SK-N-MC (cell line): ENCODE measurements at regions not wholly inside any gene's neighbourhood (a gene's known extent, or its start where the extent isn't known, plus 50 kb on each side); places are given as distances from the start of the nearest gene placed in this dataset.

Experiments
- DNase-seq: peaks from one replicate; pipeline ENCODE4 v3.0.0-alpha.2; 2011; ENCODE audit warnings: low read depth, low spot score
- H3K27ac ChIP-seq: fragments of 200-600 bp; sonication (generic); 2 replicates; pipeline ENCODE4 v1.5.1; 2016; ENCODE audit warnings: mixed run types
- H3K36me3 ChIP-seq: fragments of 200-600 bp; sonication (generic); 2 replicates; pipeline ENCODE4 v1.6.1; 2017; ENCODE audit warnings: antibody characterized with exemption, low read length, mixed read lengths; ENCODE audit not compliant: insufficient read depth
- H3K4me3 ChIP-seq: fragments of 200-600 bp; sonication (generic); 2 replicates; pipeline ENCODE4 v1.5.1; 2016
- H3K9ac ChIP-seq: fragments of 200-600 bp; sonication (generic); 2 replicates; pipeline ENCODE4 v1.8.0; 2017; ENCODE audit warnings: mixed run types, mixed read lengths; ENCODE audit not compliant: insufficient read length
- H3K9me3 ChIP-seq: fragments of 200-600 bp; sonication (generic); 2 replicates; pipeline ENCODE4 v1.6.1; 2017; ENCODE audit warnings: low read depth, mild to moderate bottlenecking, antibody characterized with exemption, low read length, moderate library complexity, mixed read lengths
- EZH2 ChIP-seq: fragments of 200-600 bp; sonication (generic); IDR thresholded peaks from one replicate; pipeline ENCODE4 v1.6.1; 2017; ENCODE audit warnings: antibody characterized with exemption
- FOXP2 ChIP-seq: optimal IDR thresholded peaks from 2 replicates; pipeline ENCODE3; 2011; ENCODE audit warnings: mild to moderate bottlenecking, moderate library complexity; ENCODE audit not compliant: insufficient read depth; ENCODE audit errors: extremely low read length, control extremely low read depth
- POLR2AphosphoS5 ChIP-seq: IDR thresholded peaks from 2 replicates; pipeline ENCODE4 v1.6.1; 2012; ENCODE audit warnings: mild to moderate bottlenecking, low read depth, low read length, borderline replicate concordance

- Histone ChIP-seq H3K9ac (no peak overlapping the region), H3K9me3 (no peaks in the 10 kb centered on the region), H3K27ac (no peak overlapping the region), H3K4me3 (no peak overlapping the region), H3K36me3 (no peaks in the 10 kb centered on the region)
- DNase-seq = no peak
- TF ChIP-seq POLR2AphosphoS5 (no peak), EZH2 (no peak)
Observed at GRCh38 chr20:16678779-16679178, 51.0 kb upstream of the SNRPB2 start.

GRCh38 chr20:16676891-16677290 lies 52.9 kb upstream of the SNRPB2 start:
- no peak overlapping the region for H3K27ac ChIP-seq
- no peak overlapping the region for H3K4me3 ChIP-seq
- no peaks in the 10 kb centered on the region for H3K9me3 ChIP-seq
- H3K36me3 ChIP-seq = no peaks in the 10 kb centered on the region
- DNase-seq = no peak
- no peak overlapping the region for H3K9ac ChIP-seq
- TF ChIP-seq EZH2 (no peak), FOXP2 (no peak), POLR2AphosphoS5 (no peak)

- Histone ChIP-seq H3K9me3 (no peaks in the 10 kb centered on the region), H3K36me3 (no peaks in the 10 kb centered on the region), H3K9ac (no peak overlapping the region), H3K27ac (no peak overlapping the region), H3K4me3 (no peak overlapping the region)
- no peak for TF ChIP-seq EZH2
- no peak for DNase-seq
Observed at GRCh38 chr20:16675001-16675564, 54.7 kb upstream of the SNRPB2 start.

- TF ChIP-seq FOXP2 (no peak), EZH2 (no peak), POLR2AphosphoS5 (no peak)
- Histone ChIP-seq H3K4me3 (no peak overlapping the region), H3K9me3 (no peaks in the 10 kb centered on the region), H3K9ac (no peak overlapping the region), H3K36me3 (no peaks in the 10 kb centered on the region), H3K27ac (no peak overlapping the region)
- no peak for DNase-seq
Observed at GRCh38 chr20:16674243-16674642, 55.6 kb upstream of the SNRPB2 start.

GRCh38 chr20:16672299-16672698 lies 57.5 kb upstream of the SNRPB2 start:
- no peak overlapping the region for H3K9ac ChIP-seq
- no peak for DNase-seq
- H3K27ac ChIP-seq = no peak overlapping the region

GRCh38 chr20:16671753-16672152 lies 58.1 kb upstream of the SNRPB2 start:
- DNase-seq = no peak
- Histone ChIP-seq H3K9me3 (no peaks in the 10 kb centered on the region), H3K36me3 (no peaks in the 10 kb centered on the region), H3K4me3 (no peak overlapping the region), H3K9ac (no peak overlapping the region), H3K27ac (no peak overlapping the region)
- TF ChIP-seq EZH2 (no peak), FOXP2 (no peak), POLR2AphosphoS5 (no peak)

More at GRCh38 chr20:16672299-16672698, 57.5 kb upstream of the SNRPB2 start:
- Histone ChIP-seq H3K36me3 (no peaks in the 10 kb centered on the region), H3K4me3 (no peak overlapping the region), H3K9me3 (no peaks in the 10 kb centered on the region)
- TF ChIP-seq EZH2 (no peak), POLR2AphosphoS5 (no peak), FOXP2 (no peak)

GRCh38 chr20:16666272-16666671 lies 63.6 kb upstream of the SNRPB2 start:
- DNase-seq = no peak
- no peaks in the 10 kb centered on the region for H3K9me3 ChIP-seq
- H3K27ac ChIP-seq = no peak overlapping the region
- no peak for TF ChIP-seq FOXP2
- TF ChIP-seq EZH2 = no peak
- no peak for TF ChIP-seq POLR2AphosphoS5
- H3K9ac ChIP-seq = no peak overlapping the region
- H3K36me3 ChIP-seq = no peaks in the 10 kb centered on the region
- H3K4me3 ChIP-seq = no peak overlapping the region

GRCh38 chr20:16664020-16664419 lies 65.8 kb upstream of the SNRPB2 start:
- TF ChIP-seq POLR2AphosphoS5 = no peak
- no peak for TF ChIP-seq EZH2
- no peak for TF ChIP-seq FOXP2
- H3K4me3 ChIP-seq = no peak overlapping the region
- no peaks in the 10 kb centered on the region for H3K36me3 ChIP-seq
- H3K9me3 ChIP-seq = no peaks in the 10 kb centered on the region
- H3K27ac ChIP-seq = no peak overlapping the region; the same call in 1 of the 2 replicates
- no peak overlapping the region for H3K9ac ChIP-seq
- no peak for DNase-seq

GRCh38 chr20:16662467-16662866 lies 67.4 kb upstream of the SNRPB2 start:
- Histone ChIP-seq H3K9me3 (no peaks in the 10 kb centered on the region), H3K27ac (no peak overlapping the region), H3K9ac (no peak overlapping the region), H3K36me3 (no peaks in the 10 kb centered on the region), H3K4me3 (no peak overlapping the region)
- TF ChIP-seq EZH2 (no peak), POLR2AphosphoS5 (no peak), FOXP2 (no peak)
- no peak for DNase-seq
